Astrocyte (in vitro differentiated cells and primary cell): ENCODE measurements at regions not wholly inside any gene's neighbourhood (a gene's known extent, or its start where the extent isn't known, plus 50 kb on each side); places are given as distances from the start of the nearest gene placed in this dataset.

Experiments
- DNase-seq: peaks from one replicate; pipeline ENCODE4 v3.0.0-alpha.2; 2010; ENCODE audit warnings: low read depth
- FAIRE-seq: peaks from 2 replicates; lab custom pipeline; 2011; peaks lifted over from hg19 to GRCh38; lab: Jason Lieb, UNC
- H2AFZ ChIP-seq: 2 replicates; pipeline ENCODE4 v1.6.0; 2012; ENCODE audit warnings: low read depth, low read length, inconsistent platforms
- H3K27ac ChIP-seq: 2 replicates; pipeline ENCODE4 v1.5.1; 2011; ENCODE audit warnings: low read depth, low read length, inconsistent platforms
- H3K27me3 ChIP-seq: 2 replicates; pipeline ENCODE4 v1.6.0; 2011; ENCODE audit warnings: low read length, inconsistent platforms; ENCODE audit not compliant: insufficient read depth
- H3K36me3 ChIP-seq: 2 replicates; pipeline ENCODE4 v1.5.1; 2011; ENCODE audit warnings: low read length, inconsistent platforms; ENCODE audit not compliant: insufficient read depth
- H3K4me1 ChIP-seq: 2 replicates; pipeline ENCODE4 v1.5.1; 2011; ENCODE audit warnings: low read length, inconsistent platforms; ENCODE audit not compliant: insufficient read depth
- H3K4me2 ChIP-seq: 2 replicates; pipeline ENCODE4 v1.6.0; 2012; ENCODE audit warnings: low read length, inconsistent platforms
- H3K4me3 ChIP-seq: 2 replicates; pipeline ENCODE4 v1.5.1; 2011; ENCODE audit warnings: low read depth, mild to moderate bottlenecking, low read length, inconsistent platforms; ENCODE audit not compliant: insufficient read depth
- H3K79me2 ChIP-seq: 2 replicates; pipeline ENCODE4 v1.6.0; 2012; ENCODE audit warnings: mild to moderate bottlenecking, low read length, inconsistent platforms; ENCODE audit not compliant: insufficient read depth
- H3K9ac ChIP-seq: 2 replicates; pipeline ENCODE4 v1.6.0; 2012; ENCODE audit warnings: mild to moderate bottlenecking, low read length, inconsistent platforms
- H3K9me3 ChIP-seq: 2 replicates; pipeline ENCODE4 v1.5.1; 2012; ENCODE audit warnings: low read depth, mild to moderate bottlenecking, low read length, inconsistent platforms; ENCODE audit not compliant: insufficient read depth
- H4K20me1 ChIP-seq: 2 replicates; pipeline ENCODE4 v1.6.0; 2012; ENCODE audit warnings: low read length, inconsistent platforms; ENCODE audit not compliant: insufficient read depth
- H3K27ac Mint-ChIP-seq: one replicate; pipeline ENCODE4 v1.8.0; 2021; ENCODE audit warnings: mild to moderate bottlenecking, mixed read lengths; ENCODE audit not compliant: unreplicated experiment
- H3K27me3 Mint-ChIP-seq: one replicate; pipeline ENCODE4 v1.8.0; 2021; ENCODE audit warnings: low read depth, mixed read lengths; ENCODE audit not compliant: unreplicated experiment
- H3K36me3 Mint-ChIP-seq: one replicate; pipeline ENCODE4 v1.8.0; 2021; ENCODE audit warnings: low read depth, mixed read lengths; ENCODE audit not compliant: unreplicated experiment
- H3K4me1 Mint-ChIP-seq: one replicate; pipeline ENCODE4 v1.8.0; 2021; ENCODE audit warnings: low read depth, mixed read lengths; ENCODE audit not compliant: unreplicated experiment
- H3K4me3 Mint-ChIP-seq: one replicate; pipeline ENCODE4 v1.8.0; 2021; ENCODE audit warnings: mild to moderate bottlenecking, moderate library complexity, mixed read lengths; ENCODE audit not compliant: unreplicated experiment
- H3K9me3 Mint-ChIP-seq: one replicate; pipeline ENCODE4 v1.8.0; 2021; ENCODE audit warnings: mild to moderate bottlenecking, mixed read lengths; ENCODE audit not compliant: unreplicated experiment
- CTCF ChIP-seq: IDR thresholded peaks from 2 replicates; pipeline ENCODE4 v1.5.1; 2011; ENCODE audit warnings: low read depth, mild to moderate bottlenecking, inconsistent platforms, low read length, moderate library complexity; ENCODE audit not compliant: insufficient read depth
- EZH2 ChIP-seq: IDR thresholded peaks from 2 replicates; pipeline ENCODE4 v1.6.1; 2012; ENCODE audit warnings: mild to moderate bottlenecking, low read length, inconsistent platforms; ENCODE audit not compliant: insufficient read depth

GRCh38 chr4:14465057-14465456, 537.2 kb upstream of the CPEB2 start:
- no peak overlapping the region for H2AFZ ChIP-seq
- no peaks in the 10 kb centered on the region for H3K9me3 Mint-ChIP-seq
- no peaks in the 10 kb centered on the region for H3K27me3 Mint-ChIP-seq
- H3K9ac ChIP-seq: no peak overlapping the region
- no peaks in the 10 kb centered on the region for H4K20me1 ChIP-seq
- no peak overlapping the region for H3K4me3 ChIP-seq
- H3K36me3 Mint-ChIP-seq: no peaks in the 10 kb centered on the region
- TF ChIP-seq CTCF: no peak
- TF ChIP-seq EZH2: no peak
- H3K4me3 Mint-ChIP-seq: no peak overlapping the region
- H3K4me2 ChIP-seq: no peak overlapping the region
- no peaks in the 10 kb centered on the region for H3K9me3 ChIP-seq
- no peaks in the 10 kb centered on the region for H3K4me1 ChIP-seq
- H3K4me1 Mint-ChIP-seq: no peaks in the 10 kb centered on the region
- no peak overlapping the region for H3K27ac ChIP-seq
- no peak for DNase-seq
- no peaks in the 10 kb centered on the region for H3K27me3 ChIP-seq
- H3K36me3 ChIP-seq: no peaks in the 10 kb centered on the region
- no peaks in the 10 kb centered on the region for H3K79me2 ChIP-seq
- no peak for FAIRE-seq
- no peak overlapping the region for H3K27ac Mint-ChIP-seq

- no peaks in the 10 kb centered on the region for H3K9me3 ChIP-seq
- no peak overlapping the region for H2AFZ ChIP-seq
- no peaks in the 10 kb centered on the region for H3K27me3 ChIP-seq
- TF ChIP-seq CTCF (no peak), EZH2 (no peak)
- H3K9ac ChIP-seq: no peak overlapping the region
- Mint-ChIP-seq H3K36me3 (no peaks in the 10 kb centered on the region), H3K4me3 (no peak overlapping the region), H3K27me3 (no peaks in the 10 kb centered on the region), H3K27ac (no peak overlapping the region), H3K9me3 (no peaks in the 10 kb centered on the region), H3K4me1 (no peaks in the 10 kb centered on the region)
- H4K20me1 ChIP-seq: no peaks in the 10 kb centered on the region
- H3K79me2 ChIP-seq: no peaks in the 10 kb centered on the region
- H3K27ac ChIP-seq: no peak overlapping the region
- no peak for FAIRE-seq
- no peaks in the 10 kb centered on the region for H3K36me3 ChIP-seq
- H3K4me2 ChIP-seq: no peak overlapping the region
- H3K4me1 ChIP-seq: no peaks in the 10 kb centered on the region
- DNase-seq: no peak
- H3K4me3 ChIP-seq: no peak overlapping the region
Observed at GRCh38 chr4:14465507-14465906, 536.8 kb upstream of the CPEB2 start.

DNA sequence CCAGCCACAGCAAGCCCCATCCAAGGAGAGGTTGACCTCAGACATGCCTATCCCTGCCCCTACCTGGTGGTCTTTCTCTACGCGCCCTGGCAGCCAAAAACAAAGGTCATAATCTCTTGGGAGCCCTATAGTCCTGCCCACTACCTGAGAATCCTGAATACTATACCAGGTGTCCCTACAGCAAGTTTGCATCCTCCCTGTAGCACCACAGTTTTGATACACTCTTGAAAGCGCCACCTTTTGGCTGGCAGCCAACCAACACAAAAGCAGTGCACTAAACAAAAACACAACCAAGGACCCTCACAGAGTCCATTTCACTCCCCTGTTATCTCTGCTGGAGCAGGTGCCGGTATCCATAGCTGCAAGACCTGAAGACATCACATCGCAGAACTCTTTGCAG, 523.8 kb upstream of the CPEB2 start:
- Mint-ChIP-seq H3K36me3 (peaks cover 1% of the 10 kb centered on the region), H3K27ac (no peak overlapping the region), H3K4me1 (peaks cover 4% of the 10 kb centered on the region), H3K4me3 (no peak overlapping the region), H3K27me3 (peaks cover 2% of the 10 kb centered on the region), H3K9me3 (no peaks in the 10 kb centered on the region)
- FAIRE-seq: no peak
- H3K4me3 ChIP-seq: no peak overlapping the region
- H3K9ac ChIP-seq: no peak overlapping the region
- no peaks in the 10 kb centered on the region for H3K9me3 ChIP-seq
- H3K27ac ChIP-seq: no peak overlapping the region
- no peaks in the 10 kb centered on the region for H3K4me1 ChIP-seq
- no peak overlapping the region for H2AFZ ChIP-seq
- no peak overlapping the region for H3K4me2 ChIP-seq
- DNase-seq: no peak
- H4K20me1 ChIP-seq: no peaks in the 10 kb centered on the region
- H3K79me2 ChIP-seq: no peaks in the 10 kb centered on the region
- TF ChIP-seq EZH2: no peak
- no peak for TF ChIP-seq CTCF
- no peaks in the 10 kb centered on the region for H3K36me3 ChIP-seq
- no peaks in the 10 kb centered on the region for H3K27me3 ChIP-seq
